ENCODE measurements at regions not wholly inside any gene's neighbourhood (a gene's known extent, or its start where the extent isn't known, plus 50 kb on each side); places are given as distances from the start of the nearest gene placed in this dataset.

GRCh38 chr4:41318839-41319530 lies 62.3 kb downstream of the UCHL1 start:
- ATAC-seq (ENCODE audit: insufficient read depth, low FRiP score) (no peak), DNase-seq (no peak)
- no peak overlapping the region for H3K27ac ChIP-seq (ENCODE audit: low read depth in 1 of 2, low read length in 1 of 2)
- no peaks in the 10 kb centered on the region for H3K27me3 ChIP-seq (ENCODE audit: control insufficient read depth in 3 of 3, insufficient read depth in 3 of 3, low read length in 2 of 3)
- WGBS, 2 donors: 61 to 65% methylated on average over 6 of the region's 6 CpGs
- H3K36me3 ChIP-seq (ENCODE audit: control insufficient read depth in 4 of 4, insufficient read depth in 4 of 4, low read length in 4 of 4): no peaks in the 10 kb centered on the region
- peaks cover 0 to 3% (median 0%) of the 10 kb centered on the region in 5 donors for H3K4me1 ChIP-seq (ENCODE audit: control insufficient read depth in 5 of 5, insufficient read depth in 5 of 5, low read length in 5 of 5)
- no peak overlapping the region for H3K4me3 ChIP-seq
- no peak overlapping the region for H3K9ac ChIP-seq (ENCODE audit: insufficient read depth in 1 of 2, low read length in 2 of 2)
- no peaks in the 10 kb centered on the region for H3K9me3 ChIP-seq (ENCODE audit: control insufficient read depth in 4 of 4, insufficient read depth in 3 of 4, low read length in 3 of 4)
- TF ChIP-seq, protein P1, sequence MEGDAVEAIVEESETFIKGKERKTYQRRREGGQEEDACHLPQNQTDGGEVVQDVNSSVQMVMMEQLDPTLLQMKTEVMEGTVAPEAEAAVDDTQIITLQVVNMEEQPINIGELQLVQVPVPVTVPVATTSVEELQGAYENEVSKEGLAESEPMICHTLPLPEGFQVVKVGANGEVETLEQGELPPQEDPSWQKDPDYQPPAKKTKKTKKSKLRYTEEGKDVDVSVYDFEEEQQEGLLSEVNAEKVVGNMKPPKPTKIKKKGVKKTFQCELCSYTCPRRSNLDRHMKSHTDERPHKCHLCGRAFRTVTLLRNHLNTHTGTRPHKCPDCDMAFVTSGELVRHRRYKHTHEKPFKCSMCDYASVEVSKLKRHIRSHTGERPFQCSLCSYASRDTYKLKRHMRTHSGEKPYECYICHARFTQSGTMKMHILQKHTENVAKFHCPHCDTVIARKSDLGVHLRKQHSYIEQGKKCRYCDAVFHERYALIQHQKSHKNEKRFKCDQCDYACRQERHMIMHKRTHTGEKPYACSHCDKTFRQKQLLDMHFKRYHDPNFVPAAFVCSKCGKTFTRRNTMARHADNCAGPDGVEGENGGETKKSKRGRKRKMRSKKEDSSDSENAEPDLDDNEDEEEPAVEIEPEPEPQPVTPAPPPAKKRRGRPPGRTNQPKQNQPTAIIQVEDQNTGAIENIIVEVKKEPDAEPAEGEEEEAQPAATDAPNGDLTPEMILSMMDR (IDR thresholded peaks at IDR 0.05; ENCODE audit: control extremely low read depth, extremely low read depth): no peak

DNA sequence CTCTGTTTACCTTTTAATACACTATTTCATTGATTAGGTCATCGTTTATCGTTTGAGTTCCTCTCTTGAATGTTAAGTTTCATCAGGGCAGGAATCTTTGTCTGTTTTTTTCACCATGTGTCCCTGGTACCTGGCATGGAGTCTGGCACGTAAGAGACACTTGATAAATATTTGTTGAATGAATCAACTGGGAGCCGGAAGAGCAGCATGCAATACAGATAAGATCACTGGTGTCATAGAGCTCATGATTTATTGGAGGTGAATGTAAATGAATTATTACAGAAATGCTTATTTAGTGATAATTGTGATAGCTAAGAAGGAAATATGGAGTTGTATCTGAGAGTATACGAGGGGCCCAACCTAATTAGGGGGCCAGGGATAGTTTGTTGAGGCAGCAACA lies 62.8 kb downstream of the UCHL1 start:
- Histone ChIP-seq H3K9me3 (ENCODE audit: control insufficient read depth in 4 of 4, insufficient read depth in 3 of 4, low read length in 3 of 4) (no peaks in the 10 kb centered on the region), H3K4me3 (no peak overlapping the region), H3K36me3 (ENCODE audit: control insufficient read depth in 4 of 4, insufficient read depth in 4 of 4, low read length in 4 of 4) (no peaks in the 10 kb centered on the region), H3K27me3 (ENCODE audit: control insufficient read depth in 3 of 3, insufficient read depth in 3 of 3, low read length in 2 of 3) (no peaks in the 10 kb centered on the region), H3K27ac (ENCODE audit: low read depth in 1 of 2, low read length in 1 of 2) (no peak overlapping the region), H3K4me1 (ENCODE audit: control insufficient read depth in 5 of 5, insufficient read depth in 5 of 5, low read length in 5 of 5) (peaks cover 0 to 3% (median 0%) of the 10 kb centered on the region in 5 donors), H3K9ac (ENCODE audit: insufficient read depth in 1 of 2, low read length in 2 of 2) (no peak overlapping the region)
- 44 to 67% methylated on average over 5 of the region's 5 CpGs for WGBS, 2 donors
- TF ChIP-seq, protein P1 (IDR thresholded peaks at IDR 0.05; ENCODE audit: control extremely low read depth, extremely low read depth): no peak
- ATAC-seq (ENCODE audit: insufficient read depth, low FRiP score) (peak; percentile 55), DNase-seq (no peak)

GRCh38 chr4:41320278-41320677 lies 63.5 kb downstream of the UCHL1 start:
- WGBS, 2 donors: 79 to 92% methylated on average over 1 of the region's 1 CpG
- Histone ChIP-seq H3K27ac (ENCODE audit: low read depth in 1 of 2, low read length in 1 of 2) (no peak overlapping the region), H3K4me1 (ENCODE audit: control insufficient read depth in 5 of 5, insufficient read depth in 5 of 5, low read length in 5 of 5) (peaks cover 0 to 3% (median 0%) of the 10 kb centered on the region in 5 donors), H3K9me3 (ENCODE audit: control insufficient read depth in 4 of 4, insufficient read depth in 3 of 4, low read length in 3 of 4) (no peaks in the 10 kb centered on the region), H3K4me3 (no peak overlapping the region), H3K36me3 (ENCODE audit: control insufficient read depth in 4 of 4, insufficient read depth in 4 of 4, low read length in 4 of 4) (no peaks in the 10 kb centered on the region), H3K27me3 (ENCODE audit: control insufficient read depth in 3 of 3, insufficient read depth in 3 of 3, low read length in 2 of 3) (no peaks in the 10 kb centered on the region), H3K9ac (ENCODE audit: insufficient read depth in 1 of 2, low read length in 2 of 2) (no peak overlapping the region)
- TF ChIP-seq, protein P1 (IDR thresholded peaks at IDR 0.05; ENCODE audit: control extremely low read depth, extremely low read depth): no peak
- ATAC-seq (ENCODE audit: insufficient read depth, low FRiP score) (no peak), DNase-seq (no peak)

DNA sequence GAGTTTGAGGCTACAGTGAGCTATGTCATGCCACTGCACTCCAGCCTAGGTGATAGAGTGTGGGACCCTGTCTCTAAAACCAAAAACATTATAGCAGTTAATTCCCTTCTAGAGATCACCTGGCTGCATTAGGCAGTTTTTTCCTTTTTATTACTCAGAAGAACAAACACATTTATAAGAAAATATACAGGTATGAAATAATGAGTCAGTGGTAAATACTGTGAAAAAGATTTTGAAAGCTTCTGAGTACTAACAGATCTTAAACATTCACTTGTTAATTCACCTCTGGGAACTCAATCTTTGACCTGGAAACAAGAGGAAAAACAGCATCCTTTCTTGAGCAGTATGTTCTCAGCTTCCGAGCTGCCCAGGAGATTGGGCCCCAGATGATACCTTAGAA lies 64.1 kb downstream of the UCHL1 start:
- Histone ChIP-seq H3K27ac (ENCODE audit: low read depth in 1 of 2, low read length in 1 of 2) (no peak overlapping the region), H3K4me1 (ENCODE audit: control insufficient read depth in 5 of 5, insufficient read depth in 5 of 5, low read length in 5 of 5) (peaks cover 0 to 8% (median 0%) of the 10 kb centered on the region in 5 donors), H3K36me3 (ENCODE audit: control insufficient read depth in 4 of 4, insufficient read depth in 4 of 4, low read length in 4 of 4) (no peaks in the 10 kb centered on the region), H3K4me3 (no peak overlapping the region), H3K27me3 (ENCODE audit: control insufficient read depth in 3 of 3, insufficient read depth in 3 of 3, low read length in 2 of 3) (no peaks in the 10 kb centered on the region), H3K9me3 (ENCODE audit: control insufficient read depth in 4 of 4, insufficient read depth in 3 of 4, low read length in 3 of 4) (no peaks in the 10 kb centered on the region), H3K9ac (ENCODE audit: insufficient read depth in 1 of 2, low read length in 2 of 2) (no peak overlapping the region)
- DNase-seq: no peak
- WGBS, 2 donors: 0% methylated on average over 1 of the region's 1 CpG
- no peak for ATAC-seq (ENCODE audit: insufficient read depth, low FRiP score)
- TF ChIP-seq, protein P1 (IDR thresholded peaks at IDR 0.05; ENCODE audit: control extremely low read depth, extremely low read depth): no peak
